ENCODE measurements at regions not wholly inside any gene's neighbourhood (a gene's known extent, or its start where the extent isn't known, plus 50 kb on each side); places are given as distances from the start of the nearest gene placed in this dataset.

GRCh38 chr3:76198086-76198485 is 412.7 kb upstream of the ZNF717 start:
- TF ChIP-seq POLR2A (IDR thresholded peaks at IDR 0.05; ENCODE audit: low read length) = no peak
- no peak for TF ChIP-seq GATA1 (IDR thresholded peaks at IDR 0.05; ENCODE audit: low read depth, low read length)

Measured in erythroblast (primary cell).